ENCODE measurements at regions not wholly inside any gene's neighbourhood (a gene's known extent, or its start where the extent isn't known, plus 50 kb on each side); places are given as distances from the start of the nearest gene placed in this dataset.
"Not testable (repeated sequence)": the region's sequence is repeated elsewhere in the genome, so short reads cannot be mapped to it uniquely, and the experiment has no call there.

- no peak for DNase-seq
Observed at GRCh38 chr10:84571146-84571545, 242.8 kb downstream of the CCSER2 start.

- DNase-seq = no peak
Observed at GRCh38 chr10:84574102-84574501, 245.7 kb downstream of the CCSER2 start.

GRCh38 chr10:84581976-84582375, 253.6 kb downstream of the CCSER2 start:
- no peak for DNase-seq

GRCh38 chr10:84583501-84583900, 255.1 kb downstream of the CCSER2 start:
- no peak for DNase-seq

- DNase-seq = no peak
Observed at GRCh38 chr10:84587789-84588188, 259.4 kb downstream of the CCSER2 start.

GRCh38 chr10:84588426-84588825, 260.0 kb downstream of the CCSER2 start:
- DNase-seq = no peak

GRCh38 chr10:84588971-84589370, 260.6 kb downstream of the CCSER2 start:
- DNase-seq = no peak

GRCh38 chr10:84589526-84590205, 261.3 kb downstream of the CCSER2 start:
- no peak for DNase-seq

GRCh38 chr10:84590327-84591193, 262.2 kb downstream of the CCSER2 start:
- peak; percentile 60 for DNase-seq

- DNase-seq = no peak
Observed at GRCh38 chr10:84593506-84593905, 265.1 kb downstream of the CCSER2 start.

GRCh38 chr10:84596585-84596984, 268.2 kb downstream of the CCSER2 start:
- no peak for DNase-seq

GRCh38 chr10:84599254-84599653, 270.9 kb downstream of the CCSER2 start:
- DNase-seq = no peak

- DNase-seq = no peak
Observed at GRCh38 chr10:84600947-84601346, 272.6 kb downstream of the CCSER2 start.

GRCh38 chr10:84602543-84602942, 274.2 kb downstream of the CCSER2 start:
- not testable (repeated sequence) for DNase-seq

GRCh38 chr10:84603971-84604370, 275.6 kb downstream of the CCSER2 start:
- no peak for DNase-seq

GRCh38 chr10:84605802-84606201, 277.4 kb downstream of the CCSER2 start:
- no peak for DNase-seq

- DNase-seq = no peak
Observed at GRCh38 chr10:84606428-84606827, 278.0 kb downstream of the CCSER2 start.

- no peak for DNase-seq
Observed at GRCh38 chr10:84607044-84607443, 278.7 kb downstream of the CCSER2 start.

GRCh38 chr10:84607523-84607922, 279.1 kb downstream of the CCSER2 start:
- no peak for DNase-seq

- no peak for DNase-seq
Observed at GRCh38 chr10:84608126-84608525, 279.7 kb downstream of the CCSER2 start.

GRCh38 chr10:84613336-84614021, 285.1 kb downstream of the CCSER2 start:
- peak; percentile 61 for DNase-seq

GRCh38 chr10:84626397-84627087, 298.2 kb downstream of the CCSER2 start:
- no peak for DNase-seq

- DNase-seq = no peak
Observed at GRCh38 chr10:84632866-84633265, 304.5 kb downstream of the CCSER2 start.
